ENCODE measurements at regions not wholly inside any gene's neighbourhood (a gene's known extent, or its start where the extent isn't known, plus 50 kb on each side); places are given as distances from the start of the nearest gene placed in this dataset.

GRCh38 chr4:181503687-181504390 is 739.4 kb upstream of the TENM3 start:
- TF ChIP-seq, protein P1, sequence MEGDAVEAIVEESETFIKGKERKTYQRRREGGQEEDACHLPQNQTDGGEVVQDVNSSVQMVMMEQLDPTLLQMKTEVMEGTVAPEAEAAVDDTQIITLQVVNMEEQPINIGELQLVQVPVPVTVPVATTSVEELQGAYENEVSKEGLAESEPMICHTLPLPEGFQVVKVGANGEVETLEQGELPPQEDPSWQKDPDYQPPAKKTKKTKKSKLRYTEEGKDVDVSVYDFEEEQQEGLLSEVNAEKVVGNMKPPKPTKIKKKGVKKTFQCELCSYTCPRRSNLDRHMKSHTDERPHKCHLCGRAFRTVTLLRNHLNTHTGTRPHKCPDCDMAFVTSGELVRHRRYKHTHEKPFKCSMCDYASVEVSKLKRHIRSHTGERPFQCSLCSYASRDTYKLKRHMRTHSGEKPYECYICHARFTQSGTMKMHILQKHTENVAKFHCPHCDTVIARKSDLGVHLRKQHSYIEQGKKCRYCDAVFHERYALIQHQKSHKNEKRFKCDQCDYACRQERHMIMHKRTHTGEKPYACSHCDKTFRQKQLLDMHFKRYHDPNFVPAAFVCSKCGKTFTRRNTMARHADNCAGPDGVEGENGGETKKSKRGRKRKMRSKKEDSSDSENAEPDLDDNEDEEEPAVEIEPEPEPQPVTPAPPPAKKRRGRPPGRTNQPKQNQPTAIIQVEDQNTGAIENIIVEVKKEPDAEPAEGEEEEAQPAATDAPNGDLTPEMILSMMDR (IDR thresholded peaks at IDR 0.05; ENCODE audit: low read length): no peak
- no peak for TF ChIP-seq EZH2 (optimal IDR thresholded peaks at IDR 0.05; ENCODE audit: low read depth, low read length)
- no peak for TF ChIP-seq EZH2phosphoT487 (IDR thresholded peaks at IDR 0.05; ENCODE audit: low read length)

Data from MM.1S (cell line).